GM19035 (cell line): ENCODE measurements at regions not wholly inside any gene's neighbourhood (a gene's known extent, or its start where the extent isn't known, plus 50 kb on each side); places are given as distances from the start of the nearest gene placed in this dataset.
"Not testable (repeated sequence)": the region's sequence is repeated elsewhere in the genome, so short reads cannot be mapped to it uniquely, and the experiment has no call there.

Experiments used
- ATAC-seq: cut with Tn5 transposase; IDR thresholded peaks from one replicate; pipeline ENCODE4 v1.9.1; 2021; ENCODE audit not compliant: unreplicated experiment

GRCh38 chr6:137654365-137654981 is 160.3 kb upstream of the OLIG3 start:
- no peak for ATAC-seq

GRCh38 chr6:137655291-137655690 is 161.1 kb upstream of the OLIG3 start:
- ATAC-seq = no peak

- no peak for ATAC-seq
Measured at GRCh38 chr6:137656735-137657134, 162.5 kb upstream of the OLIG3 start.

- no peak for ATAC-seq
Measured at GRCh38 chr6:137657351-137657911, 163.2 kb upstream of the OLIG3 start.

- ATAC-seq = no peak
Measured at GRCh38 chr6:137658287-137658686, 164.1 kb upstream of the OLIG3 start.

- ATAC-seq = no peak
Measured at GRCh38 chr6:137659871-137660270, 165.7 kb upstream of the OLIG3 start.

- ATAC-seq = no peak
Measured at GRCh38 chr6:137660296-137660731, 166.1 kb upstream of the OLIG3 start.

GRCh38 chr6:137661601-137662000 is 167.4 kb upstream of the OLIG3 start:
- no peak for ATAC-seq

GRCh38 chr6:137664183-137664582 is 170.0 kb upstream of the OLIG3 start:
- ATAC-seq = no peak

- ATAC-seq = no peak
Measured at GRCh38 chr6:137665342-137665934, 171.2 kb upstream of the OLIG3 start.

- peak; percentile 83 for ATAC-seq
Measured at GRCh38 chr6:137666202-137666774, 172.1 kb upstream of the OLIG3 start.

- no peak for ATAC-seq
Measured at GRCh38 chr6:137673603-137674002, 179.4 kb upstream of the OLIG3 start.

GRCh38 chr6:137676888-137677287 is 182.7 kb upstream of the OLIG3 start:
- peak; percentile 78 for ATAC-seq

- no peak for ATAC-seq
Measured at GRCh38 chr6:137677709-137678108, 183.5 kb upstream of the OLIG3 start.

- ATAC-seq = no peak
Measured at GRCh38 chr6:137678451-137678850, 184.3 kb upstream of the OLIG3 start.

- ATAC-seq = no peak
Measured at GRCh38 chr6:137680705-137681346, 186.2 kb upstream of the TNFAIP3 start.

GRCh38 chr6:137681445-137682009 is 185.5 kb upstream of the TNFAIP3 start:
- ATAC-seq = no peak

- ATAC-seq = not testable (repeated sequence)
Measured at GRCh38 chr6:137682658-137683057, 184.4 kb upstream of the TNFAIP3 start.

- no peak for ATAC-seq
Measured at GRCh38 chr6:137683916-137684315, 183.1 kb upstream of the TNFAIP3 start.

- ATAC-seq = no peak
Measured at GRCh38 chr6:137685798-137686375, 181.2 kb upstream of the TNFAIP3 start.

- ATAC-seq = no peak
Measured at GRCh38 chr6:137687818-137688217, 179.2 kb upstream of the TNFAIP3 start.
